Suprapubic skin (tissue), 4 donors: ENCODE measurements at regions not wholly inside any gene's neighbourhood (a gene's known extent, or its start where the extent isn't known, plus 50 kb on each side); places are given as distances from the start of the nearest gene placed in this dataset.

ENCODE experiments used
- DNase-seq, 2 donors: peaks; one replicate each; pipeline ENCODE4 v3.0.0-alpha.2; 2019; ENCODE audit warnings: low spot score in 2 of 2
- H3K27ac ChIP-seq: fragments of 200-600 bp; sonication (generic); one replicate; pipeline ENCODE4 v1.5.1; 2019
- H3K27me3 ChIP-seq: fragments of 200-600 bp; sonication (generic); one replicate; pipeline ENCODE4 v1.5.1; 2019
- H3K36me3 ChIP-seq: fragments of 200-600 bp; sonication (generic); one replicate; pipeline ENCODE4 v1.5.1; 2019
- H3K4me1 ChIP-seq: fragments of 200-600 bp; sonication (generic); one replicate; pipeline ENCODE4 v1.5.1; 2019
- H3K4me3 ChIP-seq: fragments of 200-600 bp; sonication (generic); one replicate; pipeline ENCODE4 v1.5.1; 2019; ENCODE audit warnings: mild to moderate bottlenecking
- H3K9me3 ChIP-seq: fragments of 200-600 bp; sonication (generic); one replicate; pipeline ENCODE4 v1.5.1; 2019
- CTCF ChIP-seq, 2 donors: fragments of 200-600 bp in 1 of 2; fragments of 450-650 bp in 1 of 2; sonication (generic) in 1 of 2; IDR thresholded peaks; one replicate each; pipeline ENCODE4 v1.5.1; 2016 to 2019; ENCODE audit warnings: antibody characterized with exemption in 2 of 2, mild to moderate bottlenecking in 1 of 2, moderate library complexity in 1 of 2
- EP300 ChIP-seq: sonication (generic); formaldehyde crosslinking; IDR thresholded peaks from one replicate; pipeline ENCODE4 v1.6.1; 2017; ENCODE audit warnings: antibody characterized with exemption
- POLR2A ChIP-seq, 2 donors: fragments of 450-650 bp; IDR thresholded peaks; one replicate each; pipeline ENCODE4 v1.6.1; 2017; ENCODE audit warnings: antibody characterized with exemption in 2 of 2, mild to moderate bottlenecking in 2 of 2, moderate library complexity in 2 of 2
- POLR2AphosphoS5 ChIP-seq, 3 donors: sonication (generic); formaldehyde crosslinking; IDR thresholded peaks; one replicate each; pipeline ENCODE4 v1.6.1; 2017; ENCODE audit warnings: antibody characterized with exemption in 3 of 3
- WGBS: methylation state at CpG from one replicate; pipeline ENCODE4 v1.1.5; 2018; 5-methylcytosine and 5-hydroxymethylcytosine counted together

- no peak for DNase-seq
- 68% methylated on average over 13 of the region's 13 CpGs for WGBS
Measured at GRCh38 chr20:50354721-50355589, 155.2 kb upstream of the PTPN1 start.

GRCh38 chr20:50355590-50356524 lies 154.3 kb upstream of the PTPN1 start:
- peaks cover 21% of the 10 kb centered on the region for H3K4me1 ChIP-seq
- H3K4me3 ChIP-seq = no peak overlapping the region
- DNase-seq = no peak
- TF ChIP-seq POLR2AphosphoS5 (IDR thresholded peaks at IDR 0.05) (no peak), POLR2A (IDR thresholded peaks at IDR 0.05) (no peak), EP300 (no peak), CTCF (IDR thresholded peaks at IDR 0.05) (no peak)
- no peaks in the 10 kb centered on the region for H3K36me3 ChIP-seq
- no peak overlapping the region for H3K27ac ChIP-seq
- no peaks in the 10 kb centered on the region for H3K27me3 ChIP-seq
- H3K9me3 ChIP-seq = no peaks in the 10 kb centered on the region
- 83% methylated on average over 12 of the region's 12 CpGs for WGBS

More at GRCh38 chr20:50354721-50355589, 155.2 kb upstream of the PTPN1 start:
- H3K4me3 ChIP-seq = no peak overlapping the region
- H3K4me1 ChIP-seq = peaks cover 12% of the 10 kb centered on the region
- H3K9me3 ChIP-seq = no peaks in the 10 kb centered on the region
- H3K27me3 ChIP-seq = no peaks in the 10 kb centered on the region
- no peaks in the 10 kb centered on the region for H3K36me3 ChIP-seq
- H3K27ac ChIP-seq = no peak overlapping the region
- TF ChIP-seq POLR2AphosphoS5 (IDR thresholded peaks at IDR 0.05) (peak in 1 of 3 donors; percentile 12), CTCF (IDR thresholded peaks at IDR 0.05) (no peak)

GRCh38 chr20:50356525-50356885 lies 153.7 kb upstream of the PTPN1 start:
- DNase-seq = no peak
- TF ChIP-seq POLR2AphosphoS5 (IDR thresholded peaks at IDR 0.05) = no peak
- no peak for TF ChIP-seq POLR2A (IDR thresholded peaks at IDR 0.05)
- TF ChIP-seq CTCF (IDR thresholded peaks at IDR 0.05) = no peak
- TF ChIP-seq EP300 = no peak
- H3K4me1 ChIP-seq = peaks cover 27% of the 10 kb centered on the region
- H3K4me3 ChIP-seq = no peak overlapping the region
- no peaks in the 10 kb centered on the region for H3K9me3 ChIP-seq
- H3K27ac ChIP-seq = no peak overlapping the region
- H3K27me3 ChIP-seq = no peaks in the 10 kb centered on the region
- no peaks in the 10 kb centered on the region for H3K36me3 ChIP-seq
- WGBS = 69% methylated on average over 14 of the region's 14 CpGs

GRCh38 chr20:50356962-50357782 lies 153.0 kb upstream of the PTPN1 start:
- 86% methylated on average over 12 of the region's 16 CpGs for WGBS
- H3K4me1 ChIP-seq = peaks cover 27% of the 10 kb centered on the region
- H3K9me3 ChIP-seq = no peaks in the 10 kb centered on the region
- H3K4me3 ChIP-seq = no peak overlapping the region
- no peaks in the 10 kb centered on the region for H3K27me3 ChIP-seq
- no peak overlapping the region for H3K27ac ChIP-seq
- TF ChIP-seq POLR2AphosphoS5 (IDR thresholded peaks at IDR 0.05) (no peak), EP300 (no peak), CTCF (IDR thresholded peaks at IDR 0.05) (no peak), POLR2A (IDR thresholded peaks at IDR 0.05) (no peak)
- no peak for DNase-seq
- no peaks in the 10 kb centered on the region for H3K36me3 ChIP-seq
